Posterior cingulate gyrus (tissue), 11 donors: ENCODE measurements at regions not wholly inside any gene's neighbourhood (a gene's known extent, or its start where the extent isn't known, plus 50 kb on each side); places are given as distances from the start of the nearest gene placed in this dataset.

ENCODE experiments used
- DNase-seq, 10 donors: peaks; one replicate each; pipeline versions ENCODE4 v3.0.0 to v3.0.0-alpha.2; 2020 to 2021; ENCODE audit warnings: mixed read lengths in 3 of 10
- intact Hi-C: fragments of 100-400 bp; cut with DNase I; formaldehyde crosslinking; loops from one replicate; pipeline ENCODE4 v1.15.1; 2023

GRCh38 chr1:38139738-38140487 is 93.3 kb upstream of the POU3F1 start:
- no peak for DNase-seq
- intact Hi-C loops = no loop called here

GRCh38 chr1:38138498-38139233 is 92.1 kb upstream of the POU3F1 start:
- intact Hi-C loops = no loop called here
- DNase-seq = peak; percentile 54 to 95 (median 70)

- no peak for DNase-seq
- intact Hi-C loops = no loop called here
Measured at GRCh38 chr1:38137164-38137563, 90.6 kb upstream of the POU3F1 start.

GRCh38 chr1:38135625-38136414 is 89.2 kb upstream of the POU3F1 start:
- no peak for DNase-seq

GRCh38 chr1:38134294-38134755 is 87.7 kb upstream of the POU3F1 start:
- intact Hi-C loops = no loop called here
- DNase-seq = peak in 9 of 10 donors; percentile 15 to 94 (median 61)

More at GRCh38 chr1:38135625-38136414, 89.2 kb upstream of the POU3F1 start:
- intact Hi-C loops = no loop called here

GRCh38 chr1:38133756-38134155 is 87.2 kb upstream of the POU3F1 start:
- intact Hi-C loops = no loop called here
- peak in 4 of 10 donors; percentile 32 to 88 (median 62) for DNase-seq

- intact Hi-C loops = no loop called here
Measured at GRCh38 chr1:38133304-38133703, 86.7 kb upstream of the POU3F1 start.

GRCh38 chr1:38132681-38133080 is 86.1 kb upstream of the POU3F1 start:
- DNase-seq = peak in 1 of 10 donors; percentile 3
- intact Hi-C loops = no loop called here

More at GRCh38 chr1:38133304-38133703, 86.7 kb upstream of the POU3F1 start:
- no peak for DNase-seq

- DNase-seq = peak in 1 of 10 donors; percentile 8
- intact Hi-C loops = no loop called here
Measured at GRCh38 chr1:38131024-38131585, 84.5 kb upstream of the POU3F1 start.

GRCh38 chr1:38129971-38130370 is 83.4 kb upstream of the POU3F1 start:
- peak in 1 of 10 donors; percentile 11 for DNase-seq
- intact Hi-C loops = no loop called here

GRCh38 chr1:38129473-38129872 is 82.9 kb upstream of the POU3F1 start:
- DNase-seq = peak in 1 of 10 donors; percentile 43
- intact Hi-C loops = no loop called here

- intact Hi-C loops = no loop called here
- peak in 1 of 10 donors; percentile 53 for DNase-seq
Measured at GRCh38 chr1:38128926-38129453, 82.4 kb upstream of the POU3F1 start.

- intact Hi-C loops = no loop called here
- DNase-seq = peak in 1 of 10 donors; percentile 54
Measured at GRCh38 chr1:38128511-38128910, 81.9 kb upstream of the POU3F1 start.

GRCh38 chr1:38127428-38127827 is 80.8 kb upstream of the POU3F1 start:
- intact Hi-C loops = no loop called here
- DNase-seq = no peak

- intact Hi-C loops = no loop called here
- DNase-seq = no peak
Measured at GRCh38 chr1:38126970-38127369, 80.4 kb upstream of the POU3F1 start.

GRCh38 chr1:38125837-38126520 is 79.4 kb upstream of the POU3F1 start:
- DNase-seq = peak in 1 of 10 donors; percentile 70
- intact Hi-C loops = no loop called here

GRCh38 chr1:38125016-38125415 is 78.4 kb upstream of the POU3F1 start:
- intact Hi-C loops = no loop called here
- DNase-seq = no peak

- intact Hi-C loops = no loop called here
- peak in 1 of 10 donors; percentile 55 for DNase-seq
Measured at GRCh38 chr1:38123356-38124135, 77.0 kb upstream of the POU3F1 start.

GRCh38 chr1:38121231-38121680 is 74.7 kb upstream of the POU3F1 start:
- intact Hi-C loops = no loop called here
- DNase-seq = peak in 1 of 10 donors; percentile 54
